ENCODE measurements at regions not wholly inside any gene's neighbourhood (a gene's known extent, or its start where the extent isn't known, plus 50 kb on each side); places are given as distances from the start of the nearest gene placed in this dataset.

DNA sequence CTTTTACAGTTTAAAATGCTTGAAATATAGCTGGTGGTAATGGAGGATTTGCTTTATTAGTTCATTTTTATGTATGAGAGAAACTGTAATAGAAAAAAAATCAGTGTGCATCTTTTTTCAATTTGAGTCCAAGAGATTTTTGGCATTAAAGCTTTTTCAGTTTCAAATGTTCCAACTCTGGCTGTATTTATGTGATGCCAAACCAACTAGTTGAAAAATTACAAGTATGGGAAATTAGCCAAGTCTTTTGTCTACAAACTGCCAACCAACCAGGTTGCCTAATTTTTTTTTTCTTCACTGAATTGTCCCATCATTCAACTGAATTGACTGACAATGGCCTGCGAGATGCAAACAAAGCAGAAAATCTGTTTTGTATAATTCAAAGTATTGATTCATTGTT lies 95.7 kb downstream of the ICOS start:
- Histone ChIP-seq H3K9me3 (no peaks in the 10 kb centered on the region), H3K4me1 (peaks cover 0 to 29% (median 22%) of the 10 kb centered on the region in 4 donors), H3K36me3 (no peaks in the 10 kb centered on the region), H3K27ac (no peak overlapping the region), H3K4me3 (no peak overlapping the region), H3K27me3 (no peaks in the 10 kb centered on the region)
- intact Hi-C loops (cut with DNase I): no loop called here
- WGBS, 2 donors: 95 to 96% methylated on average over 1 of the region's 1 CpG
- DNase-seq: no peak
- TF ChIP-seq, protein P1, sequence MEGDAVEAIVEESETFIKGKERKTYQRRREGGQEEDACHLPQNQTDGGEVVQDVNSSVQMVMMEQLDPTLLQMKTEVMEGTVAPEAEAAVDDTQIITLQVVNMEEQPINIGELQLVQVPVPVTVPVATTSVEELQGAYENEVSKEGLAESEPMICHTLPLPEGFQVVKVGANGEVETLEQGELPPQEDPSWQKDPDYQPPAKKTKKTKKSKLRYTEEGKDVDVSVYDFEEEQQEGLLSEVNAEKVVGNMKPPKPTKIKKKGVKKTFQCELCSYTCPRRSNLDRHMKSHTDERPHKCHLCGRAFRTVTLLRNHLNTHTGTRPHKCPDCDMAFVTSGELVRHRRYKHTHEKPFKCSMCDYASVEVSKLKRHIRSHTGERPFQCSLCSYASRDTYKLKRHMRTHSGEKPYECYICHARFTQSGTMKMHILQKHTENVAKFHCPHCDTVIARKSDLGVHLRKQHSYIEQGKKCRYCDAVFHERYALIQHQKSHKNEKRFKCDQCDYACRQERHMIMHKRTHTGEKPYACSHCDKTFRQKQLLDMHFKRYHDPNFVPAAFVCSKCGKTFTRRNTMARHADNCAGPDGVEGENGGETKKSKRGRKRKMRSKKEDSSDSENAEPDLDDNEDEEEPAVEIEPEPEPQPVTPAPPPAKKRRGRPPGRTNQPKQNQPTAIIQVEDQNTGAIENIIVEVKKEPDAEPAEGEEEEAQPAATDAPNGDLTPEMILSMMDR (IDR thresholded peaks at IDR 0.05): no peak
- TF ChIP-seq POLR2AphosphoS5 (IDR thresholded peaks at IDR 0.05) (no peak), POLR2A (IDR thresholded peaks at IDR 0.05) (no peak), EP300 (IDR thresholded peaks at IDR 0.05) (no peak)

- no peaks in the 10 kb centered on the region for H3K27me3 ChIP-seq
- DNase-seq: no peak
- H3K36me3 ChIP-seq: no peaks in the 10 kb centered on the region
- intact Hi-C loops (cut with DNase I): no loop called here
- H3K4me1 ChIP-seq: peaks cover 0 to 35% (median 24%) of the 10 kb centered on the region in 4 donors
- no peaks in the 10 kb centered on the region for H3K9me3 ChIP-seq
- 88 to 92% methylated on average over 8 of the region's 8 CpGs for WGBS, 2 donors
- H3K27ac ChIP-seq: no peak overlapping the region
- TF ChIP-seq EP300 (IDR thresholded peaks at IDR 0.05) (no peak), POLR2A (IDR thresholded peaks at IDR 0.05) (no peak), POLR2AphosphoS5 (IDR thresholded peaks at IDR 0.05) (no peak)
- TF ChIP-seq, protein P1 (IDR thresholded peaks at IDR 0.05): no peak
- H3K4me3 ChIP-seq: no peak overlapping the region
Observed at GRCh38 chr2:204033611-204034495, 97.3 kb downstream of the ICOS start.

DNA sequence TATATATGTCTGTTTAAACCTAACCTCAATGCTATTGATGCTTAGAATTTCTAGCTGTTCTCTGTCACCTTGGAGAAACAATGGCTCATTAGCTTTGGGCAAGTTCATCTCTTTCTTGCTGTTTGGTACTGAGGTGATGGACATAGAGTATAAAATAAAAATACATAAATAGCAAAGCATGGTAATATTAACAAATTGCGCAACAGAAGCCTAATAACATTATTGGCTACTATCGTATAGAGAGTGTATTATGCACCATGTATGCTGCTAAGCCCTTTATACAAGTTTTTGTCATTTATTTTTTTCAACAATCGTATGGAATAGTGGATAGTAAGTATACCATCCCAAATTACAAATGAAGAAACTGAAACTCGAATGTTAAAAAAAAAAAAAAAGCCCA lies 100.1 kb downstream of the ICOS start:
- intact Hi-C loops (cut with DNase I): no loop called here
- no peak for DNase-seq
- no peak for TF ChIP-seq EP300 (IDR thresholded peaks at IDR 0.05)
- TF ChIP-seq, protein P1 (IDR thresholded peaks at IDR 0.05): no peak
- TF ChIP-seq POLR2AphosphoS5 (IDR thresholded peaks at IDR 0.05): no peak
- no peak for TF ChIP-seq POLR2A (IDR thresholded peaks at IDR 0.05)
- H3K36me3 ChIP-seq: no peaks in the 10 kb centered on the region
- peaks cover 0 to 31% (median 7%) of the 10 kb centered on the region in 4 donors for H3K4me1 ChIP-seq
- no peaks in the 10 kb centered on the region for H3K27me3 ChIP-seq
- H3K27ac ChIP-seq: peak overlapping the region in 1 of 4 donors; percentile 21
- no peak overlapping the region for H3K4me3 ChIP-seq
- WGBS, 2 donors: 90 to 91% methylated on average over 4 of the region's 4 CpGs
- no peaks in the 10 kb centered on the region for H3K9me3 ChIP-seq

- no peak for DNase-seq
- peaks cover 0 to 26% (median 4%) of the 10 kb centered on the region in 4 donors for H3K4me1 ChIP-seq
- H3K27ac ChIP-seq: peak overlapping the region in 1 of 4 donors; percentile 21
- 86 to 88% methylated on average over 2 of the region's 2 CpGs for WGBS, 2 donors
- H3K4me3 ChIP-seq: no peak overlapping the region
- H3K27me3 ChIP-seq: no peaks in the 10 kb centered on the region
- no peaks in the 10 kb centered on the region for H3K9me3 ChIP-seq
- TF ChIP-seq POLR2AphosphoS5 (IDR thresholded peaks at IDR 0.05): peak; percentile 33 to 44 (median 42)
- TF ChIP-seq EP300 (IDR thresholded peaks at IDR 0.05): no peak
- no peaks in the 10 kb centered on the region for H3K36me3 ChIP-seq
- intact Hi-C loops (cut with DNase I): no loop called here
Observed at GRCh38 chr2:204037286-204037685, 100.7 kb downstream of the ICOS start.

DNA sequence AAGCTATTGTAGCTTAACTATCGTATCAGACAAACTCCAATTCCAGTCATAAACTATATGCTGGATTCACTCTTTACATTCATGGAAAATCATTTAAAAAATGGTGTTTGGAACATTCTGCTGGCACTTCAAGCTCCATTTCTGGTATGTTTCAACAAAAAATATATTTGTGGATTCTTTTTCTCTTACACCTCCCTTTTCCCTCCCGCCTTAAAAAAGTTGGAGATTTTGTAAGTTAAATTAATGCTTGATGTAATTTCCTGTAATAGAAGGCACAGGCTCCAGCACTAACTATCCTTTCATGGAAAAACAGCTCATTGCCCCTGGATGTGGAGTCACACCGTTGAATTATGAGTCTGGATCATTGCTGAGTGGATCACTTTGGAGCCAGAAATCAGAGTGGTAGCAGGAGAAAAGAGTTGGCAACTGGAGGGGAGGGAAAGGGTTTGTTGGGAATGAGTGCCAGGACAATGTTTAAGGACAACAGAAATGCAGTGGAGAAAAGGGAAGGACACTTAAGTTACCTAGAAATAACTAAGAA lies 102.8 kb downstream of the ICOS start:
- no peak for DNase-seq
- Histone ChIP-seq H3K9me3 (no peaks in the 10 kb centered on the region), H3K27ac (no peak overlapping the region), H3K4me3 (no peak overlapping the region), H3K27me3 (no peaks in the 10 kb centered on the region), H3K4me1 (peaks cover 0 to 23% (median 2%) of the 10 kb centered on the region in 4 donors), H3K36me3 (no peaks in the 10 kb centered on the region)
- TF ChIP-seq EP300 (IDR thresholded peaks at IDR 0.05) (no peak), POLR2AphosphoS5 (IDR thresholded peaks at IDR 0.05) (no peak), POLR2A (IDR thresholded peaks at IDR 0.05) (no peak)
- TF ChIP-seq, protein P1 (IDR thresholded peaks at IDR 0.05): no peak
- WGBS, 2 donors: 39 to 73% methylated on average over 3 of the region's 3 CpGs
- intact Hi-C loops (cut with DNase I): no loop called here
